ENCODE measurements at regions not wholly inside any gene's neighbourhood (a gene's known extent, or its start where the extent isn't known, plus 50 kb on each side); places are given as distances from the start of the nearest gene placed in this dataset.

GRCh38 chr9:18404434-18405029 lies 69.4 kb upstream of the ADAMTSL1 start:
- peak; percentile 53 for DNase-seq

GRCh38 chr9:18405240-18405639 lies 68.7 kb upstream of the ADAMTSL1 start:
- no peak for DNase-seq

GRCh38 chr9:18410983-18411382 lies 63.0 kb upstream of the ADAMTSL1 start:
- no peak for DNase-seq

GRCh38 chr9:18421391-18421790 lies 52.6 kb upstream of the ADAMTSL1 start:
- DNase-seq = no peak

- no peak for DNase-seq
These were observed 51.5 kb upstream of the ADAMTSL1 start for GRCh38 chr9:18422296-18423036.

- DNase-seq = no peak
These were observed 50.0 kb upstream of the ADAMTSL1 start for GRCh38 chr9:18423791-18424531.
